MM.1S (cell line): ENCODE measurements at regions not wholly inside any gene's neighbourhood (a gene's known extent, or its start where the extent isn't known, plus 50 kb on each side); places are given as distances from the start of the nearest gene placed in this dataset.
"Not testable (repeated sequence)": the region's sequence is repeated elsewhere in the genome, so short reads cannot be mapped to it uniquely, and the experiment has no call there.

Source experiments
- DNase-seq: peaks from one replicate; pipeline ENCODE4 v3.0.0-alpha.2; 2015
- H2AFZ ChIP-seq: fragments of 300-600 bp; sonication (generic); 2 replicates; pipeline ENCODE4 v1.6.0; 2016; ENCODE audit warnings: antibody characterized with exemption, low read length
- H3F3A ChIP-seq: fragments of 300-600 bp; sonication (generic); 2 replicates; pipeline ENCODE4 v1.6.1; 2016; ENCODE audit warnings: mild to moderate bottlenecking, antibody characterized with exemption, low read length, moderate library complexity, mixed read lengths; ENCODE audit not compliant: insufficient read depth
- H3K27ac ChIP-seq: fragments of 300-600 bp; sonication (generic); 2 replicates; pipeline ENCODE4 v1.5.1; 2016; ENCODE audit warnings: mild to moderate bottlenecking, low read length
- H3K27me3 ChIP-seq: fragments of 300-600 bp; sonication (generic); replicated peaks from 2 replicates; pipeline ENCODE4 v1.6.0; 2016; ENCODE audit warnings: low read length; ENCODE audit not compliant: insufficient read depth
- H3K36me3 ChIP-seq: fragments of 300-600 bp; sonication (generic); replicated peaks from 2 replicates; pipeline ENCODE4 v1.6.1; 2016; ENCODE audit warnings: mild to moderate bottlenecking, low read length, mixed read lengths; ENCODE audit not compliant: insufficient read depth
- H3K4me1 ChIP-seq: fragments of 300-600 bp; sonication (generic); 2 replicates; pipeline ENCODE4 v1.6.1; 2016; ENCODE audit warnings: low read length, mixed read lengths
- H3K4me2 ChIP-seq: fragments of 300-600 bp; sonication (generic); 2 replicates; pipeline ENCODE4 v1.6.0; 2016; ENCODE audit warnings: low read depth, low read length
- H3K4me3 ChIP-seq: fragments of 300-600 bp; sonication (generic); 2 replicates; pipeline ENCODE4 v1.5.1; 2016; ENCODE audit warnings: low read length, mixed read lengths
- H3K79me2 ChIP-seq: fragments of 300-600 bp; sonication (generic); 2 replicates; pipeline ENCODE4 v1.6.1; 2016; ENCODE audit warnings: mixed run types, low read length, mixed read lengths
- H3K9ac ChIP-seq: fragments of 300-600 bp; sonication (generic); 2 replicates; pipeline ENCODE4 v1.6.1; 2016; ENCODE audit warnings: low read length, mixed read lengths
- H3K9me2 ChIP-seq: fragments of 300-600 bp; sonication (generic); replicated peaks from 2 replicates; pipeline ENCODE4 v1.6.1; 2016; ENCODE audit warnings: mild to moderate bottlenecking, low read length, mixed read lengths; ENCODE audit not compliant: insufficient read depth
- H3K9me3 ChIP-seq: fragments of 300-600 bp; sonication (generic); replicated peaks from 2 replicates; pipeline ENCODE4 v1.6.1; 2016; ENCODE audit warnings: mild to moderate bottlenecking, low read length, mixed read lengths; ENCODE audit not compliant: insufficient read depth
- H4K20me1 ChIP-seq: fragments of 300-600 bp; sonication (generic); 2 replicates; pipeline ENCODE4 v1.6.1; 2016; ENCODE audit warnings: mild to moderate bottlenecking, low read length, moderate library complexity, mixed read lengths; ENCODE audit not compliant: insufficient read depth
- EZH2 ChIP-seq: fragments of 300-600 bp; sonication (generic); optimal IDR thresholded peaks from 2 replicates; pipeline ENCODE3; 2017; ENCODE audit warnings: low read depth, mild to moderate bottlenecking, antibody characterized with exemption, low read length, mixed read lengths
- EZH2phosphoT487 ChIP-seq: fragments of 300-600 bp; sonication (generic); IDR thresholded peaks from 2 replicates; pipeline ENCODE4 v1.6.1; 2018; ENCODE audit warnings: antibody characterized with exemption, low read length
- TF ChIP-seq, protein P1 (sequence below): fragments of 300-600 bp; sonication (generic); IDR thresholded peaks from 2 replicates; pipeline ENCODE4 v1.5.1; 2016; ENCODE audit warnings: antibody characterized with exemption, low read length, mixed read lengths

DNA sequence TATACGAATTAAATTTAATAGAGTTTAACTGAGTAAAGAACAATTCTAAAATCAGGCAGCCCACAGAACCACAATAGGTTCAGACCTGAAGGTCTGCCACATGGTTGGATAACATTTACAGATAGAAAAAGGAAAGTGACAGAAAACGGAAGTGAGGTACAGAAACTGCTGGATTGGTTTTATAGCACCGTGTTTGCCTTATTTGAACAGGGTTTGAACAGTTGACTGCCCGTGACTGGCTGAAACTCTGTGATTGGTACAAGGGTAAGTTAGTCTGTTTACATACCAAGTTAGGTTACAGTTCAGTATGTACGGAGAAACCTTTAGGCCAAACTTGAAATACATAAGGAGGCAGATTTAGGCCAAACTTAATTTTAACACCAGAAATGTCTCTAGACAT is 64.1 kb upstream of the ATXN3L start:
- H3K9me2 ChIP-seq: no peaks in the 10 kb centered on the region
- no peaks in the 10 kb centered on the region for H4K20me1 ChIP-seq
- no peak overlapping the region for H3K4me3 ChIP-seq
- H3K79me2 ChIP-seq: no peaks in the 10 kb centered on the region
- no peak overlapping the region for H3K4me2 ChIP-seq
- H2AFZ ChIP-seq: no peak overlapping the region
- no peak overlapping the region for H3K9ac ChIP-seq
- DNase-seq: no peak
- no peak overlapping the region for H3K27ac ChIP-seq
- H3F3A ChIP-seq: no peaks in the 10 kb centered on the region
- H3K27me3 ChIP-seq: no peaks in the 10 kb centered on the region
- H3K36me3 ChIP-seq: no peaks in the 10 kb centered on the region
- no peak for TF ChIP-seq EZH2
- TF ChIP-seq EZH2phosphoT487: no peak
- TF ChIP-seq, protein P1, sequence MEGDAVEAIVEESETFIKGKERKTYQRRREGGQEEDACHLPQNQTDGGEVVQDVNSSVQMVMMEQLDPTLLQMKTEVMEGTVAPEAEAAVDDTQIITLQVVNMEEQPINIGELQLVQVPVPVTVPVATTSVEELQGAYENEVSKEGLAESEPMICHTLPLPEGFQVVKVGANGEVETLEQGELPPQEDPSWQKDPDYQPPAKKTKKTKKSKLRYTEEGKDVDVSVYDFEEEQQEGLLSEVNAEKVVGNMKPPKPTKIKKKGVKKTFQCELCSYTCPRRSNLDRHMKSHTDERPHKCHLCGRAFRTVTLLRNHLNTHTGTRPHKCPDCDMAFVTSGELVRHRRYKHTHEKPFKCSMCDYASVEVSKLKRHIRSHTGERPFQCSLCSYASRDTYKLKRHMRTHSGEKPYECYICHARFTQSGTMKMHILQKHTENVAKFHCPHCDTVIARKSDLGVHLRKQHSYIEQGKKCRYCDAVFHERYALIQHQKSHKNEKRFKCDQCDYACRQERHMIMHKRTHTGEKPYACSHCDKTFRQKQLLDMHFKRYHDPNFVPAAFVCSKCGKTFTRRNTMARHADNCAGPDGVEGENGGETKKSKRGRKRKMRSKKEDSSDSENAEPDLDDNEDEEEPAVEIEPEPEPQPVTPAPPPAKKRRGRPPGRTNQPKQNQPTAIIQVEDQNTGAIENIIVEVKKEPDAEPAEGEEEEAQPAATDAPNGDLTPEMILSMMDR: no peak
- no peaks in the 10 kb centered on the region for H3K4me1 ChIP-seq
- H3K9me3 ChIP-seq: no peaks in the 10 kb centered on the region

DNA sequence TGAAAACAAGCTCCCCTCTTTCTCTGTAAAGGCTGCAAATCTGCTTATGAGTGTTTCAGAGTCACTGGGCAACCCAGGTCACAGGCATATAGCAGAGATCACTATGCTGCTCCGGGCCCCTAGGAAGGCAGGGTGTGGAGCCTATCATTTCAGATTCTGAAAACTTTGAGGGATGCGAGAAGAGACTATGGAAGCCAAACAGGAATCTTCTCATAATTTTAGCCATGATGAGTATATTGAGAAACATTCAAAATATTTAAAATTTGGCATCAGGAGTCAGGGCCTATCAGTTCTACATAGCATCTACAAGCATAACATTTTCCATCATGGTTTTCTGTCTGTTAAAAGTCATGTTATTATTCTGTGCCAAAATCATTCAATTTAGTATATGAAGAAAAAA is 61.7 kb upstream of the ATXN3L start:
- no peaks in the 10 kb centered on the region for H3K9me3 ChIP-seq
- no peaks in the 10 kb centered on the region for H4K20me1 ChIP-seq
- no peaks in the 10 kb centered on the region for H3F3A ChIP-seq
- no peaks in the 10 kb centered on the region for H3K27me3 ChIP-seq
- no peaks in the 10 kb centered on the region for H3K4me1 ChIP-seq
- no peak for DNase-seq
- no peaks in the 10 kb centered on the region for H3K9me2 ChIP-seq
- no peaks in the 10 kb centered on the region for H3K79me2 ChIP-seq
- no peak for TF ChIP-seq EZH2phosphoT487
- TF ChIP-seq, protein P1: no peak
- no peak for TF ChIP-seq EZH2
- no peaks in the 10 kb centered on the region for H3K36me3 ChIP-seq
- no peak overlapping the region for H3K9ac ChIP-seq
- H3K27ac ChIP-seq: no peak overlapping the region
- H3K4me3 ChIP-seq: no peak overlapping the region
- H2AFZ ChIP-seq: no peak overlapping the region
- no peak overlapping the region for H3K4me2 ChIP-seq

DNA sequence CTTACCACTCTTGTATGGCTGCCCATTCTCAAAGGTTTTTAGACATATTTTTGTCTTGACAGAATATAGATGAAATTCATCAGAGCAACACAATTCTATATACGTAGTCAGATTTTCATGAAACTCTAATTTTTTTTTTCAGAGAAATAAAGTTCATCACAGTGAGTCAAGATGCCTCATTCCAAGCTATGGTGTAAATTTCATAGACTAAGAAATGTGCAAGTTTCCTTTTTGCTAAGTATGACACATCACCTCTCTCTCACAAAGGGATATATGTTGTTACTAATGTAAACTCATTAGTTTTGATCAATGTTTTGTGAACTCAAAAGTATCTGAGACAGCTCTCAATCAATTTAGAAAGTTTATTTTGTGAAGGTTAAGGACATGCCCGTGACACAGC is 60.4 kb upstream of the ATXN3L start:
- no peaks in the 10 kb centered on the region for H3K27me3 ChIP-seq
- no peak overlapping the region for H3K4me3 ChIP-seq
- no peaks in the 10 kb centered on the region for H3K9me2 ChIP-seq
- no peak for DNase-seq
- no peaks in the 10 kb centered on the region for H3K9me3 ChIP-seq
- H3F3A ChIP-seq: no peaks in the 10 kb centered on the region
- H3K79me2 ChIP-seq: no peaks in the 10 kb centered on the region
- no peak for TF ChIP-seq EZH2phosphoT487
- no peak for TF ChIP-seq EZH2
- TF ChIP-seq, protein P1: no peak
- H3K9ac ChIP-seq: no peak overlapping the region
- no peak overlapping the region for H2AFZ ChIP-seq
- H3K4me2 ChIP-seq: no peak overlapping the region
- H3K4me1 ChIP-seq: no peaks in the 10 kb centered on the region
- no peaks in the 10 kb centered on the region for H3K36me3 ChIP-seq
- no peak overlapping the region for H3K27ac ChIP-seq
- no peaks in the 10 kb centered on the region for H4K20me1 ChIP-seq

DNA sequence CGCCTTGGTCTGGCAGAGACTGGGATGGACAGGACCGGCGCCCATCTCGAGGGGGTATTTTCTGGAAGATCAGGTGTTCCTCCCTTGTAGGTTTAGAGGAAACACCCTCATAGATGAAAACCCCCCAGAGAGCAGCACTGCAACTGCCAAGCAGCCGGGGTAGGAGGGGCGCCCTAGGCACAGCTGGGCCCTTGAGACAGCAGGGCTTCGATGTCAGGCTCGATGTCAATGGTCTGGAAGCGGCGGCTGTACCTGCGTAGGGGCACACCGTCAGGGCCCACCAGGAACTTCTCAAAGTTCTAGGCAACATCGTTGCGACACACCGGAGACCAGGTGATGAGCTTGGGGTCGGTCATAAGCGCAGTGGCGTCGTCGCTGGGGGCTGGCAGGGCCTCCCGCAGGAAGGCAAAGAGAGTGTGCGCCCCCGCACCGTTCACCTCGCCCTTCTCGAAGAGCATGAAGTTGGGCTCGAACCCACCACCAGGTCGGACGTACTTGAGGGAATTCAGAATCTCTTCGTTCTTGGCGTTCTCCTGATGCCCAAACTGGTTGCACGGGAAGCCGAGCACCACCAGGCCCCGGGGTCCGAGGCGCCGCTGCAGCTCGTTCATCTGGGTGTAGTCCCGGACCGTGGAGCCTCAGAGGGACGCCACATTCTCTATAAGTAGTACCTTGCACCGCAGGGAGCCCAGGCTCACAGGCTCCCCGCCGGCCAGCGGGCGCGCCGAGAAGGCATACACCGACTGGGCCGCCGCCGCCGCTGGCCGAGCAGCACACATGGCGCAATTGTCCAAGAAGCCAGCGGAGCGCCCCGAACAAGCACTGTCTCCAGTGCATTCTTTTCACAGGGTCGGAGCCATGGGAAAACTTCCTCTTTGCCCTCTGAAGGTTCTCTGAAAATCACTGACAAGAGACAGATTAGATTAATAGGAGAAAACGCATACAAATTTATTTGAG is 59.0 kb upstream of the ATXN3L start:
- not testable (repeated sequence) for H2AFZ ChIP-seq, H3K27ac ChIP-seq, H3K9ac ChIP-seq, H3K4me1 ChIP-seq, H3K9me3 ChIP-seq, H3K27me3 ChIP-seq, H3K4me3 ChIP-seq, DNase-seq, H3K36me3 ChIP-seq, H3K79me2 ChIP-seq, H3K9me2 ChIP-seq, H3K4me2 ChIP-seq, H4K20me1 ChIP-seq, H3F3A ChIP-seq
